ENCODE measurements at regions not wholly inside any gene's neighbourhood (a gene's known extent, or its start where the extent isn't known, plus 50 kb on each side); places are given as distances from the start of the nearest gene placed in this dataset.
A peak's percentile ranks its signal among the peaks of the same experiment; 100 is the strongest.
"Not testable (repeated sequence)": the region's sequence is repeated elsewhere in the genome, so short reads cannot be mapped to it uniquely, and the experiment has no call there.

GRCh38 chr6:80523531-80523997, 417.1 kb downstream of the BCKDHB start:
- DNase-seq (ENCODE audit: low spot score in 2 of 2): no peak
- Histone ChIP-seq H3K27ac (no peak overlapping the region), H3K9me3 (no peaks in the 10 kb centered on the region), H3K4me3 (peak overlapping the region in 1 of 2 donors; percentile 33), H3K27me3 (no peaks in the 10 kb centered on the region), H3K4me1 (no peaks in the 10 kb centered on the region), H3K36me3 (no peaks in the 10 kb centered on the region)
- intact Hi-C loops (cut with DNase I): no loop called here
- TF ChIP-seq CTCF (IDR thresholded peaks at IDR 0.05): no peak

- Histone ChIP-seq H3K27ac (no peak overlapping the region), H3K9me3 (no peaks in the 10 kb centered on the region), H3K4me3 (peak overlapping the region in 1 of 2 donors; percentile 33), H3K27me3 (no peaks in the 10 kb centered on the region), H3K4me1 (no peaks in the 10 kb centered on the region), H3K36me3 (no peaks in the 10 kb centered on the region)
- DNase-seq (ENCODE audit: low spot score in 2 of 2): no peak
- intact Hi-C loops (cut with DNase I): no loop called here
- no peak for TF ChIP-seq CTCF (IDR thresholded peaks at IDR 0.05)
Observed at GRCh38 chr6:80523010-80523409, 416.5 kb downstream of the BCKDHB start.

- Histone ChIP-seq H3K9me3 (no peaks in the 10 kb centered on the region), H3K4me1 (no peaks in the 10 kb centered on the region), H3K27me3 (no peaks in the 10 kb centered on the region), H3K4me3 (peak overlapping the region in 1 of 2 donors; percentile 33), H3K36me3 (no peaks in the 10 kb centered on the region), H3K27ac (no peak overlapping the region)
- TF ChIP-seq CTCF (IDR thresholded peaks at IDR 0.05): no peak
- no peak for DNase-seq (ENCODE audit: low spot score in 2 of 2)
- intact Hi-C loops (cut with DNase I): no loop called here
Observed at GRCh38 chr6:80522576-80522975, 416.1 kb downstream of the BCKDHB start.

- no peak for DNase-seq (ENCODE audit: low spot score in 2 of 2)
- Histone ChIP-seq H3K4me1 (no peaks in the 10 kb centered on the region), H3K9me3 (no peaks in the 10 kb centered on the region), H3K27me3 (no peaks in the 10 kb centered on the region), H3K27ac (no peak overlapping the region), H3K36me3 (no peaks in the 10 kb centered on the region), H3K4me3 (no peak overlapping the region)
- TF ChIP-seq CTCF (IDR thresholded peaks at IDR 0.05): no peak
- intact Hi-C loops (cut with DNase I): no loop called here
Observed at GRCh38 chr6:80519811-80520594, 413.5 kb downstream of the BCKDHB start.

- no peak overlapping the region for H3K27ac ChIP-seq
- intact Hi-C loops (cut with DNase I): no loop called here
- H3K36me3 ChIP-seq: no peaks in the 10 kb centered on the region
- H3K9me3 ChIP-seq: no peaks in the 10 kb centered on the region
- no peaks in the 10 kb centered on the region for H3K27me3 ChIP-seq
- H3K4me1 ChIP-seq: no peaks in the 10 kb centered on the region
- no peak for TF ChIP-seq CTCF (IDR thresholded peaks at IDR 0.05)
- H3K4me3 ChIP-seq: no peak overlapping the region
- DNase-seq (ENCODE audit: low spot score in 2 of 2): no peak
Observed at GRCh38 chr6:80517525-80517924, 411.1 kb downstream of the BCKDHB start.

- H3K4me3 ChIP-seq; intact Hi-C loops (cut with DNase I); H3K4me1 ChIP-seq; H3K27me3 ChIP-seq; DNase-seq (ENCODE audit: low spot score in 2 of 2); H3K27ac ChIP-seq; H3K9me3 ChIP-seq; H3K36me3 ChIP-seq: not testable (repeated sequence)
Observed at GRCh38 chr6:80510521-80510920, 404.1 kb downstream of the BCKDHB start.
